Stomach (tissue), 8 donors: ENCODE measurements at regions not wholly inside any gene's neighbourhood (a gene's known extent, or its start where the extent isn't known, plus 50 kb on each side); places are given as distances from the start of the nearest gene placed in this dataset.

Experiments
- DNase-seq, 2 donors: peaks; one replicate each; pipeline versions ENCODE4 v3.0.0 to v3.0.0-alpha.2; 2013 to 2019
- H3K27ac ChIP-seq, 5 donors: fragments of 200-600 bp in 4 of 5; sonication (generic) in 4 of 5; one replicate each; pipeline ENCODE4 v1.5.1; 2013 to 2019; ENCODE audit warnings: mild to moderate bottlenecking in 1 of 5, moderate library complexity in 1 of 5
- H3K27me3 ChIP-seq, 3 donors: fragments of 200-600 bp; sonication (generic); one replicate each; pipeline ENCODE4 v1.5.1; 2017 to 2019; ENCODE audit warnings: mixed run types in 1 of 3
- H3K36me3 ChIP-seq, 4 donors: fragments of 200-600 bp; sonication (generic); 1 replicate in 3 of 4; 2 replicates in 1 of 4; pipeline ENCODE4 v1.5.1; 2016 to 2019
- H3K4me1 ChIP-seq, 4 donors: fragments of 200-600 bp; sonication (generic); one replicate each; pipeline ENCODE4 v1.5.1; 2016 to 2019
- H3K4me3 ChIP-seq, 4 donors: fragments of 200-600 bp; sonication (generic) in 3 of 4; one replicate each; pipeline ENCODE4 v1.5.1; 2016 to 2019; ENCODE audit warnings: mild to moderate bottlenecking in 1 of 4
- H3K9me3 ChIP-seq, 4 donors: fragments of 200-600 bp; sonication (generic); one replicate each; pipeline ENCODE4 v1.5.1; 2016 to 2019
- CTCF ChIP-seq, 7 experiments: fragments of 450-650 bp in 4 of 7; fragments of 200-600 bp in 3 of 7; sonication (generic) in 3 of 7; IDR thresholded peaks; one replicate each; pipeline ENCODE4 v1.5.1; 2016 to 2019; ENCODE audit warnings: antibody characterized with exemption in 7 of 7, control low read depth in 2 of 7, mild to moderate bottlenecking in 1 of 7
- EP300 ChIP-seq: sonication (generic); formaldehyde crosslinking; IDR thresholded peaks from one replicate; pipeline ENCODE4 v1.6.1; 2017; ENCODE audit warnings: antibody characterized with exemption
- POLR2A ChIP-seq, 4 donors: fragments of 450-650 bp; IDR thresholded peaks; one replicate each; pipeline ENCODE4 v1.6.1; 2016; ENCODE audit warnings: antibody characterized with exemption in 4 of 4, control low read depth in 2 of 4, mild to moderate bottlenecking in 1 of 4, moderate library complexity in 1 of 4
- POLR2AphosphoS5 ChIP-seq, 3 donors: sonication (generic); formaldehyde crosslinking; IDR thresholded peaks; one replicate each; pipeline ENCODE4 v1.6.1; 2016; ENCODE audit warnings: antibody characterized with exemption in 3 of 3
- WGBS, 5 donors: extraction: QIAGEN DNeasy Blood & Tissue Kit in 3 of 5; methylation state at CpG; one replicate each; pipeline versions ENCODE4 v1.1.5 to v1.1.7; 2013 to 2018; 5-methylcytosine and 5-hydroxymethylcytosine counted together
- intact Hi-C: fragments of 100-400 bp; cut with DNase I; formaldehyde crosslinking; loops from one replicate; pipeline ENCODE4 v1.15.1; 2023; ENCODE audit warnings: low total_unique reads
- donor health status: healthy with polysubstance abuse.
- donor health status: Bipolar disorder and iron deficiency.
- donor health status: healthy.

DNA sequence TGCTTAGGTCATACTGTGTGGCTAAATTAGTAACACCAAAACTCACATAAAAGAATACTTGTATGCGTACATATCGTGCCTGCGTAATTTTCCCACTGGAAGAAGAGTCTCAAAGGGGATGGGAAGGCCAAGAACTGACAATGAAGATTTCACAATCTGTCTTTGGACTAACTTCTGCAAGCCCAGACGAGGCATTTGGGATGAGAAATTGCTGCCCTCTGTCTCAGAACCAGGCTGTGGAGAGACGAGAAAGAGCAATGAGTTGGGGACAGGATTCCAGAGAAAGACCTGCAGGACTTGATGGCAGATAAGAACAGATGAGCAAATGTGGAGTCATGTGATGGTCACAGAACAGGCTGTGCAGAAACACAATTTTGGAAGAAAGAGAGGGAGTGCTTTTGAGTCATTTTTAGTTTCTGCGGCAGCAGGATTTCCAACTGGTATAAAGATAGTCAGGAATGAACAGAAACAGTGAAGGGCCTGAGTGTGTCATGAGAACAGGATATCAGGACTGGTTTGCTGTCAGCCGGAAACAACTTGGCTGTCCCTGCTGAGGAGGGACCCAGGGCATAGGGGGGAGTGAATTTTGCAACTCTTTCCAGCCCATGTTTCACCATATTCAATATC is 82.7 kb upstream of the CTSC start:
- intact Hi-C loops = no loop called here
- Histone ChIP-seq H3K27ac (peak overlapping the region in 4 of 5 donors; percentile 3 to 68 (median 40)), H3K27me3 (no peaks in the 10 kb centered on the region), H3K36me3 (no peaks in the 10 kb centered on the region), H3K9me3 (no peaks in the 10 kb centered on the region), H3K4me1 (peaks cover 0 to 26% (median 11%) of the 10 kb centered on the region in 4 donors), H3K4me3 (no peak overlapping the region)
- TF ChIP-seq EP300 = no peak
- TF ChIP-seq POLR2A (IDR thresholded peaks at IDR 0.05) = no peak
- TF ChIP-seq POLR2AphosphoS5 (IDR thresholded peaks at IDR 0.05) = no peak
- no peak for TF ChIP-seq CTCF (IDR thresholded peaks at IDR 0.05)
- WGBS, 5 donors = 69 to 82% (median 76%) methylated on average over 7 of the region's 7 CpGs
- DNase-seq = no peak

DNA sequence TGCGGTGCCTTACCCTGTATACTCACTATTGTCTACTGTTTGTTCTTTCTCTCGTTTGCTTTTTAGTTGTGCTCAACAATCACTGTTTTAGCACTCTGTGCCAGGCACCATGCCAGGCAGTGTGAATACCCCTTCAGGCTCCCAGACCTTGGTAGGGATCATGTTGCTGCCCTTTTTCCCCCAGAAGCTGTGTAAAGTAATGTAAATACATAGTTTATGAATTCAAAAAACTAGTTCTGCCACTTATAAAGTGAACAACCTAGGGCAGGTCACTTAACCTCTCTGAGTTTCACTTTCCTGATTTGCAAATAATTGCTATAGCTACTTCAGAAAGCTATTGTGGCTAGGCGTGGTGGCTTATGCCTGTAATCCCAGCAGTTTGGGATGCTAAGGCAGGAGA is 81.0 kb upstream of the CTSC start:
- TF ChIP-seq POLR2AphosphoS5 (IDR thresholded peaks at IDR 0.05) (no peak), CTCF (IDR thresholded peaks at IDR 0.05) (no peak), POLR2A (IDR thresholded peaks at IDR 0.05) (no peak), EP300 (no peak)
- H3K27ac ChIP-seq = no peak overlapping the region
- no peaks in the 10 kb centered on the region for H3K36me3 ChIP-seq
- no peaks in the 10 kb centered on the region for H3K9me3 ChIP-seq
- no peak for DNase-seq
- H3K4me1 ChIP-seq = peaks cover 0 to 40% (median 16%) of the 10 kb centered on the region in 4 donors
- H3K4me3 ChIP-seq = no peak overlapping the region
- 29 to 55% (median 31%) methylated on average over 3 of the region's 3 CpGs for WGBS, 5 donors
- no peaks in the 10 kb centered on the region for H3K27me3 ChIP-seq
- intact Hi-C loops = no loop called here

GRCh38 chr11:88415495-88415894 is 78.0 kb upstream of the CTSC start:
- no peak for DNase-seq
- no peaks in the 10 kb centered on the region for H3K36me3 ChIP-seq
- no peaks in the 10 kb centered on the region for H3K27me3 ChIP-seq
- TF ChIP-seq POLR2A (IDR thresholded peaks at IDR 0.05) (no peak), CTCF (IDR thresholded peaks at IDR 0.05) (no peak), EP300 (no peak), POLR2AphosphoS5 (IDR thresholded peaks at IDR 0.05) (no peak)
- no peaks in the 10 kb centered on the region for H3K9me3 ChIP-seq
- 68 to 90% (median 75%) methylated on average over 1 of the region's 1 CpG for WGBS, 5 donors
- no peak overlapping the region for H3K4me3 ChIP-seq
- H3K27ac ChIP-seq = no peak overlapping the region
- intact Hi-C loops = no loop called here
- peaks cover 0 to 31% (median 12%) of the 10 kb centered on the region in 4 donors for H3K4me1 ChIP-seq

GRCh38 chr11:88414981-88415413 is 77.5 kb upstream of the CTSC start:
- TF ChIP-seq POLR2A (IDR thresholded peaks at IDR 0.05) (no peak), EP300 (no peak), POLR2AphosphoS5 (IDR thresholded peaks at IDR 0.05) (no peak), CTCF (IDR thresholded peaks at IDR 0.05) (no peak)
- no peaks in the 10 kb centered on the region for H3K9me3 ChIP-seq
- no peak overlapping the region for H3K4me3 ChIP-seq
- no peaks in the 10 kb centered on the region for H3K27me3 ChIP-seq
- DNase-seq = peak in 1 of 2 donors; percentile 23
- peak overlapping the region in 1 of 5 donors; percentile 15 for H3K27ac ChIP-seq
- intact Hi-C loops = no loop called here
- peaks cover 0 to 27% (median 12%) of the 10 kb centered on the region in 4 donors for H3K4me1 ChIP-seq
- no peaks in the 10 kb centered on the region for H3K36me3 ChIP-seq
- 31 to 60% (median 47%) methylated on average over 3 of the region's 3 CpGs for WGBS, 5 donors
